ENCODE measurements at regions not wholly inside any gene's neighbourhood (a gene's known extent, or its start where the extent isn't known, plus 50 kb on each side); places are given as distances from the start of the nearest gene placed in this dataset.

DNA sequence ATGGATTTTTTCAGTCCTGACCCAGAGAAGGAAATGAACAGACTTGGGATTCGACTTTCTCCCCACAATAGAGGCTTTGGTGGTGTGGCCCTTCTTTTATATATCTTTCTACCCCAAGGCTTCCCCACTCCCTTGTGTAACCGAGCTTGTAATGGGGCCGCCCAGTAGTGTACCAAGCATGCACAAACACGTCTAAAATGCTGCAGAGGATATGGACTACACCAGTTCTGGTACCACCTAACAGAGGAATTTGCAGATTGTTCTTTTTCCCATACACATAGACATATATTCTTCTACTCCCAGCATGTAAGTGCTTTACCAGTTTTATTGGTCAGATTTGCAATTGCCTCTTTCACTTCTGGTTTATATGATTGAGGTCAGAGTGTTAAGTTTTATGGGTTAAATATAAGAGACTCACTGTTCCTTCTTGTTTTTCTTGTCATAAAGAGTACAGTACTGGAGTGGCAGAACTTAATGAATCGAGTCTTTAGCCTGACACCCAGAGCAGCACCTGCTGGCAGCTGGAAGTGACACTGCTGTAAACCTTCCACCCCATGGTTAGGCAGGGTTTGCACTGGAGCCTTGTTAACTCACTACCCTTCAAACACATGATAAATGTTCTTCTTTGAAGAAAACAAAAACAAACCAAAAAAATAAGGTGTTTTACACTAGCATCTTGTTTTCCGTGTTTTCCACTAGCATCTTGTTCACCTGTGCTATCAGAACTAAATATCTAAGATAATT lies 198.6 kb downstream of the PTPRC start:
- TF ChIP-seq, protein P1, sequence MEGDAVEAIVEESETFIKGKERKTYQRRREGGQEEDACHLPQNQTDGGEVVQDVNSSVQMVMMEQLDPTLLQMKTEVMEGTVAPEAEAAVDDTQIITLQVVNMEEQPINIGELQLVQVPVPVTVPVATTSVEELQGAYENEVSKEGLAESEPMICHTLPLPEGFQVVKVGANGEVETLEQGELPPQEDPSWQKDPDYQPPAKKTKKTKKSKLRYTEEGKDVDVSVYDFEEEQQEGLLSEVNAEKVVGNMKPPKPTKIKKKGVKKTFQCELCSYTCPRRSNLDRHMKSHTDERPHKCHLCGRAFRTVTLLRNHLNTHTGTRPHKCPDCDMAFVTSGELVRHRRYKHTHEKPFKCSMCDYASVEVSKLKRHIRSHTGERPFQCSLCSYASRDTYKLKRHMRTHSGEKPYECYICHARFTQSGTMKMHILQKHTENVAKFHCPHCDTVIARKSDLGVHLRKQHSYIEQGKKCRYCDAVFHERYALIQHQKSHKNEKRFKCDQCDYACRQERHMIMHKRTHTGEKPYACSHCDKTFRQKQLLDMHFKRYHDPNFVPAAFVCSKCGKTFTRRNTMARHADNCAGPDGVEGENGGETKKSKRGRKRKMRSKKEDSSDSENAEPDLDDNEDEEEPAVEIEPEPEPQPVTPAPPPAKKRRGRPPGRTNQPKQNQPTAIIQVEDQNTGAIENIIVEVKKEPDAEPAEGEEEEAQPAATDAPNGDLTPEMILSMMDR (IDR thresholded peaks at IDR 0.05): no peak
- no peak for TF ChIP-seq POLR2A (IDR thresholded peaks at IDR 0.05)
